ENCODE measurements at regions not wholly inside any gene's neighbourhood (a gene's known extent, or its start where the extent isn't known, plus 50 kb on each side); places are given as distances from the start of the nearest gene placed in this dataset.

DNA sequence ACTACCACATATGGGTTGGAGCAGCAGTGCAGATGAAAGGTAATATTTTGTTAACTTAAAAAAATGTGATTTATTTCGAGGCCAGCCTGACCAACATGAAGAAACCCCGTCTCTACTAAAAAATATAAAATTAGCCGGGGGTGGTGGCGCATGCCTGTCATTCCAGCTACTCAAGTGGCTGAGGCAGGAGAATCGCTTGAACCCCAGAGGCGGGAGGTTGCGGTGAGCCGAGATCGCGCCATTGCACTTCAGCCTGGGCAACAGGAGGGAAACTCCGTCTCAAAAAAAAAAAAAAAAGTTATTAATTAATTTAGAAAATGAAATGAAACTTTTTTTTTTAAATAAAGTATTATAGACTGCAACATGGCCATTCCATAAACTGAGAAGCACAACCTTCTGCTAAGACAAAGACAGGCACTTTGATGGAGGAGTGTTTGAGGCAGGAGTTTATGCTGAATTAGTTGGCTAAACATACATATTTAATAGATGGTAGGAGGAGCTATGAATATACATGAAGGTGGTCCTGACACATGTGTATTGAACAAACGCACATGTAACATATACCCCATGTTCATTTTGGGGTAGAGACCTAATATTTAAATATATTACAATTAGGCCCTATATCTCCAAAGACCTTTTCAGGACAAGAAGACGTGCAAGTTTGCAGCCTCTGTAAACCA is 1485.3 kb upstream of the MIR17HG start:
- ChIA-PET CTCF (no interaction called here), POLR2A (ENCODE audit: low non-redundant PET) (no interaction called here)
- TF ChIP-seq, protein P1, sequence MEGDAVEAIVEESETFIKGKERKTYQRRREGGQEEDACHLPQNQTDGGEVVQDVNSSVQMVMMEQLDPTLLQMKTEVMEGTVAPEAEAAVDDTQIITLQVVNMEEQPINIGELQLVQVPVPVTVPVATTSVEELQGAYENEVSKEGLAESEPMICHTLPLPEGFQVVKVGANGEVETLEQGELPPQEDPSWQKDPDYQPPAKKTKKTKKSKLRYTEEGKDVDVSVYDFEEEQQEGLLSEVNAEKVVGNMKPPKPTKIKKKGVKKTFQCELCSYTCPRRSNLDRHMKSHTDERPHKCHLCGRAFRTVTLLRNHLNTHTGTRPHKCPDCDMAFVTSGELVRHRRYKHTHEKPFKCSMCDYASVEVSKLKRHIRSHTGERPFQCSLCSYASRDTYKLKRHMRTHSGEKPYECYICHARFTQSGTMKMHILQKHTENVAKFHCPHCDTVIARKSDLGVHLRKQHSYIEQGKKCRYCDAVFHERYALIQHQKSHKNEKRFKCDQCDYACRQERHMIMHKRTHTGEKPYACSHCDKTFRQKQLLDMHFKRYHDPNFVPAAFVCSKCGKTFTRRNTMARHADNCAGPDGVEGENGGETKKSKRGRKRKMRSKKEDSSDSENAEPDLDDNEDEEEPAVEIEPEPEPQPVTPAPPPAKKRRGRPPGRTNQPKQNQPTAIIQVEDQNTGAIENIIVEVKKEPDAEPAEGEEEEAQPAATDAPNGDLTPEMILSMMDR (conservative IDR thresholded peaks at IDR 0.05; ENCODE audit: low read depth), result no peak
- H3K27ac ChIP-seq, result no peak overlapping the region
- DNase-seq (ENCODE audit: low spot score), result no peak

- TF ChIP-seq, protein P1 (conservative IDR thresholded peaks at IDR 0.05; ENCODE audit: low read depth), result no peak
- no peak overlapping the region for H3K27ac ChIP-seq
- POLR2A ChIA-PET (ENCODE audit: low non-redundant PET), result no interaction called here
- CTCF ChIA-PET, result no interaction called here
- DNase-seq (ENCODE audit: low spot score), result no peak
Observed at GRCh38 chr13:89862691-89863036, 1484.8 kb upstream of the MIR17HG start.

DNA sequence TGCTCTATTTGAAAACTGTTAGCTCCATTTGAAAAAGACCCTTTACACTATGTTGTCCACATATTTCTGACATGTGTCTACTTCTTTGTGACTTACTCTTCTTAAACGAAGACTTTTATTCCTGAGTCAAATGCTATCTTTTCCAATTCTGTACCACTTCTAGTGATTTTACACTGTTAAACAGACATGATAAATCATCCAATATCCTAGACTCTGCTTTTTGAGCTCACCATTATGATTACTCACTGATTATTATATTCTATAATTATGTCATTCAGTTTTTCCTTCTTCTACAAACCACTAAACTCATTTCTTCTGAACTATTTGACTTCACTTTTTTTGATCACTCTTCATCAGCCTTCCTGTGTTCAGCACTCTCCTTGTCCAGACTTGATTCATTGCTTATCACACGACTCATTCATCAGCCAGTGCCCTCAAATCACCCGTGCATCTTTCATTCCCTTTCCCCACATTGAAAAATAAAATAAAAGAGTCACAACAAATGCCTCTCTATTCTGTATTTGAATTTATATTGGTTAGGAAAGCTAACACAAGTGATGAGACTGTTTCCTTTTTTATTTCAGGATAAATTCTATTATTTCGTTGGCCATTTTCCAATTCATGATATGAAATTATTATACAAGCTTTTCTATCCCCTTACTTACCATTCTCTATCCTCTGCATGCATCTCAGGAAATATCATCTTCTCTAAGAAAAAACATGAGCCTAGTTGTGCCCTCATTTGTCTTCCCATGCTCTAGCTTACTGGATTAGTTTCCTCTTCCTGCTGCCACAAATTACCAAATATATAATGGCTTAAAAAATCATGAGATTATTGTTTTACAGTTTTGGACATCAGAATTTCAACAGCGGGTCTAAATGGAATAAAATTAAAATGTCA is 1482.1 kb upstream of the MIR17HG start:
- TF ChIP-seq, protein P1 (conservative IDR thresholded peaks at IDR 0.05; ENCODE audit: low read depth), result no peak
- CTCF ChIA-PET, result no interaction called here
- POLR2A ChIA-PET (ENCODE audit: low non-redundant PET), result no interaction called here
- no peak overlapping the region for H3K27ac ChIP-seq
- DNase-seq (ENCODE audit: low spot score), result no peak

GRCh38 chr13:89869312-89869711 is 1478.2 kb upstream of the MIR17HG start:
- TF ChIP-seq, protein P1 (conservative IDR thresholded peaks at IDR 0.05; ENCODE audit: low read depth), result no peak
- H3K27ac ChIP-seq, result no peak overlapping the region
- DNase-seq (ENCODE audit: low spot score), result no peak
- POLR2A ChIA-PET (ENCODE audit: low non-redundant PET), result no interaction called here
- CTCF ChIA-PET, result no interaction called here

GRCh38 chr13:89878904-89879303 is 1468.6 kb upstream of the MIR17HG start:
- no peak overlapping the region for H3K27ac ChIP-seq
- POLR2A ChIA-PET (ENCODE audit: low non-redundant PET), result no interaction called here
- no peak for DNase-seq (ENCODE audit: low spot score)
- TF ChIP-seq, protein P1 (conservative IDR thresholded peaks at IDR 0.05; ENCODE audit: low read depth), result no peak
- CTCF ChIA-PET, result no interaction called here

- ChIA-PET CTCF (no interaction called here), POLR2A (ENCODE audit: low non-redundant PET) (no interaction called here)
- DNase-seq (ENCODE audit: low spot score), result no peak
- no peak overlapping the region for H3K27ac ChIP-seq
- TF ChIP-seq, protein P1 (conservative IDR thresholded peaks at IDR 0.05; ENCODE audit: low read depth), result no peak
Observed at GRCh38 chr13:89880201-89880600, 1467.3 kb upstream of the MIR17HG start.

Measured in RWPE1 (cell line).